ENCODE measurements at regions not wholly inside any gene's neighbourhood (a gene's known extent, or its start where the extent isn't known, plus 50 kb on each side); places are given as distances from the start of the nearest gene placed in this dataset.
"Not testable (repeated sequence)": the region's sequence is repeated elsewhere in the genome, so short reads cannot be mapped to it uniquely, and the experiment has no call there.

GRCh38 chr7:93737953-93738352 is 152.6 kb downstream of the TFPI2 start:
- DNase-seq, result no peak

- DNase-seq, result peak; percentile 42
Observed at GRCh38 chr7:93736668-93737369, 153.7 kb downstream of the TFPI2 start.

GRCh38 chr7:93728292-93728691 is 153.8 kb upstream of the CALCR start:
- DNase-seq, result no peak

- DNase-seq, result no peak
Observed at GRCh38 chr7:93725954-93726353, 151.4 kb upstream of the CALCR start.

- DNase-seq, result no peak
Observed at GRCh38 chr7:93723424-93724124, 149.1 kb upstream of the CALCR start.

GRCh38 chr7:93720106-93720505 is 145.6 kb upstream of the CALCR start:
- no peak for DNase-seq

GRCh38 chr7:93719546-93719945 is 145.0 kb upstream of the CALCR start:
- no peak for DNase-seq

GRCh38 chr7:93717217-93717900 is 142.8 kb upstream of the CALCR start:
- DNase-seq, result no peak

- DNase-seq, result no peak
Observed at GRCh38 chr7:93715234-93715633, 140.7 kb upstream of the CALCR start.

- DNase-seq, result no peak
Observed at GRCh38 chr7:93711926-93712325, 137.4 kb upstream of the CALCR start.

GRCh38 chr7:93708255-93708654 is 133.7 kb upstream of the CALCR start:
- not testable (repeated sequence) for DNase-seq

GRCh38 chr7:93707249-93707648 is 132.7 kb upstream of the CALCR start:
- DNase-seq, result no peak

GRCh38 chr7:93706162-93706561 is 131.6 kb upstream of the CALCR start:
- DNase-seq, result not testable (repeated sequence)

GRCh38 chr7:93704217-93704616 is 129.7 kb upstream of the CALCR start:
- no peak for DNase-seq

- DNase-seq, result no peak
Observed at GRCh38 chr7:93697901-93698300, 123.4 kb upstream of the CALCR start.

GRCh38 chr7:93693796-93694195 is 119.3 kb upstream of the CALCR start:
- no peak for DNase-seq

- DNase-seq, result no peak
Observed at GRCh38 chr7:93690021-93690420, 115.5 kb upstream of the CALCR start.

GRCh38 chr7:93678185-93678584 is 103.7 kb upstream of the CALCR start:
- no peak for DNase-seq

GRCh38 chr7:93663561-93664299 is 89.2 kb upstream of the CALCR start:
- DNase-seq, result no peak

- not testable (repeated sequence) for DNase-seq
Observed at GRCh38 chr7:93658163-93658562, 83.6 kb upstream of the CALCR start.

- DNase-seq, result no peak
Observed at GRCh38 chr7:93651603-93652159, 77.2 kb upstream of the CALCR start.

- no peak for DNase-seq
Observed at GRCh38 chr7:93646538-93646937, 72.0 kb upstream of the CALCR start.

GRCh38 chr7:93636276-93636675 is 61.8 kb upstream of the CALCR start:
- DNase-seq, result no peak

All from NCI-H1105 (cell line).